ENCODE measurements at regions not wholly inside any gene's neighbourhood (a gene's known extent, or its start where the extent isn't known, plus 50 kb on each side); places are given as distances from the start of the nearest gene placed in this dataset.

DNA sequence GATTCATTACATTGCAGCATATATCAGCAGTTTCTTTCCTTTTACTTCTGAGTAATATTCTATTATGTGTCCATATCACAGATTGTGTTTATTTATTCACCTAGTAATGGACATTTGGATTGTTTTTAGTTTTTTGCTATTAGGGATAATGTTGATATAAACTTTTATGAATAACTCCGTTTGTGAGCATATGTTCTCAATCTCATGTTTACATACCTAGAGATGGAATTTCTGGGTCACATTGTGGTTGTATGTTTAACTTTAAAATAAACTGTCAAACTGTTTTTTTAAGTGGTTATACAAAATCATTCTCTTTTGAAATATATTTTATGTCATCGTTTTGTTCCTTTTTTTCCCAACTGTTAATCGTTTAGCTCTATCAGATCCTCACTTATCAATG lies 311.6 kb downstream of the MMUT start:
- no peaks in the 10 kb centered on the region for H3K9me3 ChIP-seq
- TF ChIP-seq, protein P1, sequence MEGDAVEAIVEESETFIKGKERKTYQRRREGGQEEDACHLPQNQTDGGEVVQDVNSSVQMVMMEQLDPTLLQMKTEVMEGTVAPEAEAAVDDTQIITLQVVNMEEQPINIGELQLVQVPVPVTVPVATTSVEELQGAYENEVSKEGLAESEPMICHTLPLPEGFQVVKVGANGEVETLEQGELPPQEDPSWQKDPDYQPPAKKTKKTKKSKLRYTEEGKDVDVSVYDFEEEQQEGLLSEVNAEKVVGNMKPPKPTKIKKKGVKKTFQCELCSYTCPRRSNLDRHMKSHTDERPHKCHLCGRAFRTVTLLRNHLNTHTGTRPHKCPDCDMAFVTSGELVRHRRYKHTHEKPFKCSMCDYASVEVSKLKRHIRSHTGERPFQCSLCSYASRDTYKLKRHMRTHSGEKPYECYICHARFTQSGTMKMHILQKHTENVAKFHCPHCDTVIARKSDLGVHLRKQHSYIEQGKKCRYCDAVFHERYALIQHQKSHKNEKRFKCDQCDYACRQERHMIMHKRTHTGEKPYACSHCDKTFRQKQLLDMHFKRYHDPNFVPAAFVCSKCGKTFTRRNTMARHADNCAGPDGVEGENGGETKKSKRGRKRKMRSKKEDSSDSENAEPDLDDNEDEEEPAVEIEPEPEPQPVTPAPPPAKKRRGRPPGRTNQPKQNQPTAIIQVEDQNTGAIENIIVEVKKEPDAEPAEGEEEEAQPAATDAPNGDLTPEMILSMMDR (IDR thresholded peaks at IDR 0.05): no peak
- DNase-seq: no peak
- intact Hi-C loops (cut with DNase I): no loop called here
- H3K4me3 ChIP-seq: no peak overlapping the region
- H3K36me3 ChIP-seq: no peaks in the 10 kb centered on the region
- H3K4me1 ChIP-seq: no peaks in the 10 kb centered on the region
- no peak overlapping the region for H3K9ac ChIP-seq (ENCODE audit: low read depth in 2 of 2, low read length in 2 of 2)
- no peaks in the 10 kb centered on the region for H3K27me3 ChIP-seq
- no peak overlapping the region for H3K27ac ChIP-seq

GRCh38 chr6:49151033-49151432 lies 312.0 kb downstream of the MMUT start:
- H3K27me3 ChIP-seq: no peaks in the 10 kb centered on the region
- H3K36me3 ChIP-seq: no peaks in the 10 kb centered on the region
- DNase-seq: no peak
- H3K4me1 ChIP-seq: no peaks in the 10 kb centered on the region
- H3K27ac ChIP-seq: no peak overlapping the region
- no peak overlapping the region for H3K9ac ChIP-seq (ENCODE audit: low read depth in 2 of 2, low read length in 2 of 2)
- no peak overlapping the region for H3K4me3 ChIP-seq
- TF ChIP-seq, protein P1 (IDR thresholded peaks at IDR 0.05): no peak
- intact Hi-C loops (cut with DNase I): no loop called here
- H3K9me3 ChIP-seq: no peaks in the 10 kb centered on the region

- no peaks in the 10 kb centered on the region for H3K9me3 ChIP-seq
- DNase-seq: no peak
- TF ChIP-seq, protein P1 (IDR thresholded peaks at IDR 0.05): no peak
- H3K4me3 ChIP-seq: no peak overlapping the region
- no peaks in the 10 kb centered on the region for H3K36me3 ChIP-seq
- H3K27me3 ChIP-seq: no peaks in the 10 kb centered on the region
- H3K27ac ChIP-seq: no peak overlapping the region
- H3K9ac ChIP-seq (ENCODE audit: low read depth in 2 of 2, low read length in 2 of 2): no peak overlapping the region
- intact Hi-C loops (cut with DNase I): no loop called here
- H3K4me1 ChIP-seq: no peaks in the 10 kb centered on the region
These were observed 317.8 kb downstream of the MMUT start for GRCh38 chr6:49145280-49145679.

DNA sequence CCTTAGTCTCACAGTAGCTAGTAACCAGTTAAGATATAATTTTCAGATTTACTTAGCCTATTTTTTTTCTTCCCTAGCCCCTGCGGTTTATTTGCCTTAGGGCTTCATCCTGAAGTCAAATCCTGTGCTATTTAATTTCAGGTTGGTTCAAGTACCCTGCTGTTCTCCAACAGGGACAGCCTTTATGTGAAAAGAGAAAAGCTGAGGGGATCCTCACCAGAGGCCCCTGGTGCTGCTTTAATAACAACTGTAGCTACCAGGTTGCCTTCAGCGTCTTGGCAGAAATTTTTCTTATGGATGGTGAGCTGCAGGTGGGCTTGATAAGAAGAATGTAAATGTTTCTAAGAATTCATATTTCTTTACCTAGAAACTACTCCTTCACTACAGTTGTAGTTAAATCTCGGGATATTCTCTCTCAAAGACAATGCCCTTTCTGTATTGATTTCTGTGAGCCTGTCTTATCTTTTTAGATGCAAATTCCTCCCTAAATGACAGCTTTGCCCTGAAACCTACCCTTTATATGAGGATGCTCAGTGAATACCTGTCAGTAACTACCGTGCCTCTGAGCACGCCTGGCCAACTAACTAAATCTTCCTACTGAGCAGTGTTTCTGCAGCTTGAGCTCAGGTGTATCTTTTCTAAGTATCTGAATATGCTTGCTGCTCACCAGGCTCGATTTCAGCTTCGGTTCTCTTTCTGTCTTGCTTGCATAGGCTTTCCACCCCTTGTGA lies 320.5 kb downstream of the MMUT start:
- TF ChIP-seq, protein P1 (IDR thresholded peaks at IDR 0.05): no peak
- H3K27ac ChIP-seq: no peak overlapping the region
- H3K4me1 ChIP-seq: no peaks in the 10 kb centered on the region
- no peak overlapping the region for H3K4me3 ChIP-seq
- intact Hi-C loops (cut with DNase I): no loop called here
- H3K36me3 ChIP-seq: no peaks in the 10 kb centered on the region
- no peak overlapping the region for H3K9ac ChIP-seq (ENCODE audit: low read depth in 2 of 2, low read length in 2 of 2)
- no peaks in the 10 kb centered on the region for H3K27me3 ChIP-seq
- DNase-seq: no peak
- no peaks in the 10 kb centered on the region for H3K9me3 ChIP-seq

DNA sequence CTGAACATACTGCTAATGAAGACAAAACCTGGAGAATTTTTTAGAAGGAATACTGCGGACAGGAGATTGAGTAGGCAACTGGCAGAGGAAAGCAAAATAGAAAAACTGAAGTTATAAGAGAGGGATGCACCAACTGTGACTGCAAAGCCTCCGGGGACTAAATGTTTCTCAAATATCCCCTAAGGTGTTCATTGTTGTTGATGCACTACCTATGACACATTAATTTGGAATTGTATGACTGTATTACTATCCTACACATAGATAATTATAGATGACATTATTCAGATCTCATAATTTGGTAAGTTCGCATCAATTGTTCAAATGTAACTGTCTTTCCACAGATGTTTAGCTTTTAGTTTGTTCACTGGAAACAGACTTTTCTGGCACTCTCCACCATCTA lies 341.1 kb downstream of the MMUT start:
- intact Hi-C loops (cut with DNase I): no loop called here
- H3K9me3 ChIP-seq: no peaks in the 10 kb centered on the region
- no peaks in the 10 kb centered on the region for H3K4me1 ChIP-seq
- TF ChIP-seq, protein P1 (IDR thresholded peaks at IDR 0.05): no peak
- H3K9ac ChIP-seq (ENCODE audit: low read depth in 2 of 2, low read length in 2 of 2): no peak overlapping the region
- H3K4me3 ChIP-seq: no peak overlapping the region
- H3K27ac ChIP-seq: no peak overlapping the region
- no peak for DNase-seq
- H3K36me3 ChIP-seq: no peaks in the 10 kb centered on the region
- no peaks in the 10 kb centered on the region for H3K27me3 ChIP-seq

Data from colonic mucosa (tissue), 4 donors.